Activated naive CD8-positive, alpha-beta T cell treated with anti-CD3 and anti-CD28 coated beads, Interleukin-2, amount 50 U/mL, for 24 hours (primary cell): ENCODE measurements at regions not wholly inside any gene's neighbourhood (a gene's known extent, or its start where the extent isn't known, plus 50 kb on each side); places are given as distances from the start of the nearest gene placed in this dataset.

Experiments
- ATAC-seq: fragments of 150-1000 bp; cut with Tn5 transposase; one replicate; pipeline ENCODE4 v1.10.0; 2021
- DNase-seq: peaks from one replicate; pipeline ENCODE4 v3.0.0; 2021
- H3K27ac Mint-ChIP-seq: one replicate; pipeline ENCODE4 v1.8.0; 2021; ENCODE audit warnings: mild to moderate bottlenecking, mixed read lengths
- H3K27me3 Mint-ChIP-seq: one replicate; pipeline ENCODE4 v1.8.0; 2021; ENCODE audit warnings: mixed read lengths
- H3K36me3 Mint-ChIP-seq: one replicate; pipeline ENCODE4 v1.8.0; 2021; ENCODE audit warnings: low read depth, mixed read lengths
- H3K4me1 Mint-ChIP-seq: one replicate; pipeline ENCODE4 v1.8.0; 2021; ENCODE audit warnings: mixed read lengths
- H3K4me3 Mint-ChIP-seq: one replicate; pipeline ENCODE4 v1.8.0; 2021; ENCODE audit warnings: mild to moderate bottlenecking, moderate library complexity, mixed read lengths
- H3K9me3 Mint-ChIP-seq: one replicate; pipeline ENCODE4 v1.8.0; 2021; ENCODE audit warnings: mixed read lengths

DNA sequence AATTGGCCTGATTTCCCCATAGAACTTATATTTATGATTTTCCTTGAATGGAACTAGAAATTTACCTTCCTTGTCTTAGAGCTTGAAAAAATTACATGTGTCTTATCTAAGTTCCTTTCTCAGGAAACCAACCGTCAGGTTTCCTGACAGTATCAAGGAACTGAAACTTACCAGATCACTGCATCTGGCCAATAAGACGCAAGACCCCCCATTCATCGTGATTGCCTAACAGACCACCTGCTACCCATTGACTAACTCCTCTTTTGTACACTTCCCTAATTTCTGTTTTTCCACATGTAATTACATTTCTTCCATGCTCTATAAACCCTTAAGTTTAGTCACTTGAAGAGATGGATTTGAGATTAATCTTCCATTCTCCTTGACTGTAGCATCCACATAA, 517.2 kb upstream of the CBLB start:
- Mint-ChIP-seq H3K9me3 (peaks cover 4% of the 10 kb centered on the region), H3K27me3 (peaks cover 3% of the 10 kb centered on the region), H3K27ac (no peak overlapping the region), H3K36me3 (no peaks in the 10 kb centered on the region), H3K4me1 (peaks cover 11% of the 10 kb centered on the region), H3K4me3 (no peak overlapping the region)
- no peak for DNase-seq
- ATAC-seq: no peak

DNA sequence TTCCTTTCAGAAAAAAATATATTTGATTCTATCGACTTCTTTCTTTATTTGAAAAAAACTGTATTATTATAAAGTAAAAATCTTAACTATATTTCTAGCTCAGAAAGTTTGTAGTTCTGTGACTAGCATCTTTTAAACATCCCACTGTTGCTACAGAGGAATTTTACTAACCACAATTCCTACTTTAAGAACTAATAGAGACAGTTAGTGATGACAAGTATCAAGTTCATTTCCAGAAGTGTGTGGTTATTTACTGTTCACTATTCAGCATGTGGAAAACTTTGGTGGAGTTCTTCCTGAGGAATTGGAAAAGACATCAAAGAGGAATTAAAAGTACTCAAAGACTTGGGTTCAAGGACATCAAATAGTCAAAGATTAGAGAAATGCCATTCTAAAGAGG, 524.1 kb upstream of the CBLB start:
- ATAC-seq: no peak
- Mint-ChIP-seq H3K27ac (no peak overlapping the region), H3K27me3 (peaks cover 3% of the 10 kb centered on the region), H3K4me1 (peaks cover 10% of the 10 kb centered on the region), H3K9me3 (peaks cover 9% of the 10 kb centered on the region), H3K36me3 (no peaks in the 10 kb centered on the region), H3K4me3 (no peak overlapping the region)
- no peak for DNase-seq

DNA sequence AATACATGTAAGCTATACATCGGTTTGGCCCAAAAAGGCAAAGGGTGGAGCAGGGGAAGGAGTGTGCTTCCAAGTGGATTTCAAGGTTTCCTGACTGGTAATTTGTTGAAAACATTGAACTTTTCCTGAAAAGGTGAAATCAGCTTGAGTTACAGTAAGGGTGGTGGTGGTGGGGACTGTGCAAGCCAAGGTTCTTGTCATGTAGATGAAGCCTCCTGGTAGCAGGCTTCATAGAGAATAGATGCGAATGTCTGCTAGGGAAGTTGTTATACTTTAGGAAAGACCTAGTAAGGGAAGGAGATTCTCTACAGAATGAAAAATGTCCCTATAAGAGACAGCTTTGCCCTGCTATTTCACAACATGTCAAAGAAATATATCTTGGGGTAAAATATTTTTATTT, 528.2 kb upstream of the CBLB start:
- Mint-ChIP-seq H3K4me3 (no peak overlapping the region), H3K36me3 (no peaks in the 10 kb centered on the region), H3K27me3 (no peaks in the 10 kb centered on the region), H3K27ac (no peak overlapping the region), H3K9me3 (peaks cover 9% of the 10 kb centered on the region), H3K4me1 (peaks cover 10% of the 10 kb centered on the region)
- ATAC-seq (no peak), DNase-seq (no peak)

DNA sequence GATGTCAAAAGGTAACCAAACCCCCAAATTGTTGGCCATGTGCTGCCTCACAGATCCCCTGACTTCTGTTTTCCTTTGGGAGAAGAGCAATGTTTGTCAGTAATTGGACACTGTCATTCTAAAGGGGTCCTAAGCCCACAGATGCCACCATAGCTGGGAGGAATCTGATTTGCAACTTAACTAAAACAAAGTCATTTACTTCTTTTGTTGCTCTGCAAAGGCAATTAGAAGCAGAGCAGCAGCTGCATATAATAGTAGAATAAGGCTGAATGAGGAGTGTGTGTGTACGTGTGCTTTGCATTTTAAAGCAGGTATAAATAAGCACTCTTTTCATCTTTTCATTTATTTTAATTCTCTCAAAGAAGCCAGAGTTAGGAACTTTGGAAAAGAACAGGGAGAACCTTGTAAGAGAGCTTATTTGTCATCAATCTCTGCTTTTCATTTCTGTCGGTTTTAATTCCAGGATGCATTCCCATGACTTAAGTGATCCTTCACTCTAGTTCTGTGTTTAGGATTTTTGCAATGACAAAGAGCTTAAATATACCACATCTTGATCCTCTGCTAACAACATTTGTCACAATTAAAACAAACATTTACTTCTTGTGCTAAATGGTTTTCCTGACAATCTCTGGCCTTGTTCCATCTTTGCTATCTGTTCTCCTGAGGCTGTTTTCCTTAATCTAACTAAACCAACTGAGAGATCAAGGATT, 530.2 kb upstream of the CBLB start:
- Mint-ChIP-seq H3K36me3 (no peaks in the 10 kb centered on the region), H3K9me3 (peaks cover 9% of the 10 kb centered on the region), H3K4me1 (peaks cover 10% of the 10 kb centered on the region), H3K27me3 (no peaks in the 10 kb centered on the region), H3K27ac (no peak overlapping the region), H3K4me3 (no peak overlapping the region)
- DNase-seq (no peak), ATAC-seq (no peak)

DNA sequence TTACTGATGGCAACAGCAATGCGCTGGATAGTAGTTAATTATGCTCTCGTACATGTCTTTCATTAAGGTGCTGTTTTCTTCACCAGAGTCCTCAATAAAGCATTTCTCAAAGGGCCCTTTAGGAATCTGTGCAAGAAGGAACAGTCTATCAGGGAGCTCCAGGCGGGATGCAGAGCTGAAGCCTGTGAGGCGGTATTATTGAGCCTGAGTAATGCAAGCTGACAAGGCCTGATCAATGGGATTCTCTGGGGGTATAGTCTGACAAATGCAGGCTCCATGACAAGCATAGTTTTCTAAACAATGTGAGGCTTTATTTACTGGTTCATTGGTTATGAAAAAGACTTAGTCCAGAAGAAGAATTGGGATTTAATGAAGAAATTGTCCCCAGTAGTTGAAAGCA, 530.9 kb upstream of the CBLB start:
- Mint-ChIP-seq H3K36me3 (no peaks in the 10 kb centered on the region), H3K4me1 (peaks cover 10% of the 10 kb centered on the region), H3K9me3 (peaks cover 10% of the 10 kb centered on the region), H3K4me3 (no peak overlapping the region), H3K27me3 (no peaks in the 10 kb centered on the region), H3K27ac (no peak overlapping the region)
- ATAC-seq (no peak), DNase-seq (no peak)

DNA sequence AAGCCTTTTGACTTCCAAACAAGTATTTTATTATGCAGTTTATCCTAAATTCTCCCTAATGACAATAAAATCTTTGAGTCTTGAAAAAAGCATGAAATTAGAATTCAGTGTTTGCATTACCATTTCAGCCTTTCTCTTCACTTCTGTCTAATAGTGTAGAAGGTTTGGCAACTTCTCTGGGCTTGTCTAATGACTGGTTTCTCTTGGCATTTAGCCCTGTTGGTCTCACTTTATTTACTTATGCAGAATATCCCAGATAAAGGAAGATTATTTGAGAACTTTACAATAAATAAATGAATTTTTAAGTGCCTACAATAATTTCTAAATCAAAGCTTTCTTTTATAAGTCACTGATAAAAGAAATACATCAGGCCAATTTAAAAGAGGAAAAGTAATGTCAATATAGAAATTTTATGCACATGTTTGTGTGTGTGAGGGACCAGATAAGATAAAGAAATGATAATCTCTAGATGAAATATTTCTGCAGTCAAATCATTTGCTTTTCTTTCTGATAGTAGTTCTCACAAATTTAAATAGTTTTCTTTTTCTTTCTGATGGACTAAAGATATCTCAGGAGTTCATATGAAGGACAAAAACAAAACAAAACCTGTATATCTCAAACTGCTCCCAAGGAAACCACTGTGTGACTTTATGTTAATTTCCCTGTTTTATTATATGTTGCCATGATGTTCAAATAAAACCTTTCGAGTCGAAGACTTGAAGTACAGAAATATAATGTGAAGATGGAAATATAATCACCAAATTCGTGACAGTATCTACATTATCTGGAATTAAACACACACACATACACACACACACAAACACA, 533.1 kb upstream of the CBLB start:
- H3K4me3 Mint-ChIP-seq: no peak overlapping the region
- H3K27me3 Mint-ChIP-seq: no peaks in the 10 kb centered on the region
- no peak for DNase-seq
- peaks cover 8% of the 10 kb centered on the region for H3K4me1 Mint-ChIP-seq
- H3K27ac Mint-ChIP-seq: no peak overlapping the region
- no peaks in the 10 kb centered on the region for H3K36me3 Mint-ChIP-seq
- ATAC-seq: no peak
- H3K9me3 Mint-ChIP-seq: peaks cover 5% of the 10 kb centered on the region

DNA sequence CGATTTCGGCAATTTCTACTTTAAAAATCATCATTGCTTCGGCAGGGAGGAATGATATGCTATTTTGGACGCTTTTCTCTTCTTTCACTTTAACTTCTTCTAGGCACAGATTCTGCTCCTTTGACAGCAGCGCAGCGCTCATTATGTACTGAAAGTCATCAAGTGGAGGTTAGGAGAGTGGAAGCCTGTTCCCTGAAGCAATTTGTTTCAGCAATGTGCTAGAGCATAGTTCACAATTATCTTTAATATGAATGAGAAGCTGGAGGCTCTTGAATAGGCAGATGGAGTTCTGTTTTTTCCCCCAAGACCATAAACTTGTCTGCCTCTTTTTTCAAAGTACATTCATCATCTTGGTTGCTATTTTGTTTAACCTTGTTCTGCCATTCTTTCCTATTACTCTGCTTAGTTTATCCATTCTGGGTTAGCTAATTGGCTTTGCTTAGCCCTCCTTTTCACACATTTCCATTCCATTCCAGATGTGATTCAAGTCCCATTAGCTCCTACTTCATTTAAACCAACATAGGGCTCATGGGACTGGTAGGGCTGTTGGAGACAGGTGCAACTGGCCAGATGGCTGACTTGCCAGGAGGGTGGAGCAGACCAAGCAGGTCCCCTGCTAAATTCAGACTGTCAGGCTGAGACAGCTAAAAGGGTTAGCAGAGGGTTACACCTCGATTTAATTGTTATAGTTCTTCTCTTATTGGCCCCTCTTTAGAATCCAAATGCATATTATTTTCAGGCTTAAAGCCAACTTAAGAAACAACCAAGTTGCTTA, 534.7 kb upstream of the CBLB start:
- DNase-seq: no peak
- Mint-ChIP-seq H3K27ac (no peak overlapping the region), H3K4me3 (no peak overlapping the region), H3K9me3 (peaks cover 5% of the 10 kb centered on the region), H3K4me1 (peaks cover 8% of the 10 kb centered on the region), H3K27me3 (no peaks in the 10 kb centered on the region), H3K36me3 (no peaks in the 10 kb centered on the region)
- ATAC-seq: no peak

DNA sequence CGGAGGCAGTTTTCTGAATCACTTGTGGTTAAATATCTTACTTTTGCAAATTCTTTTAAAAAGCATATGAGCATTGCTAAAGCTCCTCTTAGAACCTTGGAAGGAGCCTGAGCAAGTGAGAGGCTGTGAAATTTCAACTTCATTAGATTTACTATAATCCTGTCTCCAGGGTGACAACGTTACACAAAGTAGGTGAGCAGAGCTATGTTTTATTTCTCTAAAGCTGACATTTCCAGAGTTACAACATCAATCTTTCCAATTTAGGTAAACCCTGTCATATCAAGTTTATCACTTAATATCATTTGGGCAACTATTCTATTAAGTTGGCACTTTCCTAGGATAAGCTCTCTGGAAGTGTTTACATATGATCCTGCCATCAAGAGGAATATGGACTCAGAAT, 544.9 kb upstream of the CBLB start:
- DNase-seq (no peak), ATAC-seq (no peak)
- H3K4me1 Mint-ChIP-seq: peaks cover 10% of the 10 kb centered on the region
- peaks cover 20% of the 10 kb centered on the region for H3K9me3 Mint-ChIP-seq
- peaks cover 2% of the 10 kb centered on the region for H3K27me3 Mint-ChIP-seq
- peaks cover 10% of the 10 kb centered on the region for H3K36me3 Mint-ChIP-seq
- no peak overlapping the region for H3K4me3 Mint-ChIP-seq
- no peak overlapping the region for H3K27ac Mint-ChIP-seq

DNA sequence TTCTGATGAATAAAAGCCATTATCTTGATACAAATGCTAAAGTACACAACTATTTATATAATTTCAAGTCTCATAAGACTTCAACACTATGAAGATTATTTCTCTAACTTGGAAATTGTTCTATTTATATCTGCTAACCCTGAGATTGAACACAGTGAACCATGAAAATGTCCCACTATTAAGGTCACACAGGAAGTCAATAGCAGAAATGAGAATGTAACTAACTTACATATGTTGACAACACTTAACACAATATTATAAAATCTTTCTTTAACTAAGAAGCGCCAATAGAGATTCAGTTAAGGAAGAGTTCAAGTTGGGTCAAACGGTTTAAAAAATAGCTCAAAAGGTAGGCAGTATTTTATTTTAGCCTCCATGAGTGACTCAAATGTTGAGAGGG, 551.8 kb upstream of the CBLB start:
- peak overlapping the region; percentile 17 for H3K27ac Mint-ChIP-seq
- ATAC-seq (no peak), DNase-seq (no peak)
- no peak overlapping the region for H3K4me3 Mint-ChIP-seq
- peaks cover 17% of the 10 kb centered on the region for H3K36me3 Mint-ChIP-seq
- H3K9me3 Mint-ChIP-seq: peaks cover 21% of the 10 kb centered on the region
- H3K4me1 Mint-ChIP-seq: peaks cover 47% of the 10 kb centered on the region
- no peaks in the 10 kb centered on the region for H3K27me3 Mint-ChIP-seq

DNA sequence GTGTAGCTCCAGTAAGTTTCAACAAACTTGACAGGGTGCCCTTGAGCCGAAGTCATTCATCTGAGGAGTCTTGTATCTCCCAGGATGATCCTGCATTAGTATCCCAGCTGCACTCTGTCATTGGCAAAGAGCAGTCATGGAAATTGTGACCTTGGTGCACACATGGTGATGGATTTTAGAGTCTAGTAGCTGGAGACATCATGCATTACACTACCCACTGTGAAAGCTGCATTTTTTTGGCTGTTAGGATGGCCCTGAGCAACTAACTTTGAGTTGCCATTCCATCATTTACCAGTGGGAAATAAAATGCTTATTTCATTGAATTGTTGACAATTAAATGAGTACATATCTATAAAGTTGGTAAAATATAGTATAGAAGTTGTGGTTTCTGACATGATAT, 552.6 kb upstream of the CBLB start:
- peaks cover 21% of the 10 kb centered on the region for H3K9me3 Mint-ChIP-seq
- H3K27ac Mint-ChIP-seq: peak overlapping the region; percentile 78
- no peaks in the 10 kb centered on the region for H3K27me3 Mint-ChIP-seq
- ATAC-seq: no peak
- no peak overlapping the region for H3K4me3 Mint-ChIP-seq
- DNase-seq: no peak
- H3K36me3 Mint-ChIP-seq: peaks cover 22% of the 10 kb centered on the region
- H3K4me1 Mint-ChIP-seq: peaks cover 54% of the 10 kb centered on the region

DNA sequence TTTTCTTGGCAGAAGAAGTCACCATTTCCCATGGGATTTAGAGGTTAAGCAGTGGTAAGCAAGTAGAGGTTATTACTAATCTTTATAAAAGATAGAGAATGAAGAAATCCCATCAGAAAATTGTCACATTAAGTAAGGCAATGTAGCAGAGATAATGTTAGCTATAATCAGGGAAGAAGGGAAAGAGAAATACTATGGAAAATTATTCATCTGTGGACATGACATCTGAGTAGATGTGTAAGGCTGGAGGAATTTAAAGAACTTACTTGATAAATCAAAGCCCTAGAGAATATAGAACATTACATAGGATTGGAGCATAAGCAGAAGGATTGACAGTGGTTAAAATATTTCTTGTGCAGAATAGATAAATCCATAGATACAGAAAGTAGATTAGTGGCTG, 553.1 kb upstream of the CBLB start:
- H3K9me3 Mint-ChIP-seq: peaks cover 21% of the 10 kb centered on the region
- peaks cover 22% of the 10 kb centered on the region for H3K36me3 Mint-ChIP-seq
- peak overlapping the region; percentile 78 for H3K27ac Mint-ChIP-seq
- H3K27me3 Mint-ChIP-seq: no peaks in the 10 kb centered on the region
- no peak overlapping the region for H3K4me3 Mint-ChIP-seq
- H3K4me1 Mint-ChIP-seq: peaks cover 54% of the 10 kb centered on the region
- ATAC-seq (no peak), DNase-seq (no peak)

DNA sequence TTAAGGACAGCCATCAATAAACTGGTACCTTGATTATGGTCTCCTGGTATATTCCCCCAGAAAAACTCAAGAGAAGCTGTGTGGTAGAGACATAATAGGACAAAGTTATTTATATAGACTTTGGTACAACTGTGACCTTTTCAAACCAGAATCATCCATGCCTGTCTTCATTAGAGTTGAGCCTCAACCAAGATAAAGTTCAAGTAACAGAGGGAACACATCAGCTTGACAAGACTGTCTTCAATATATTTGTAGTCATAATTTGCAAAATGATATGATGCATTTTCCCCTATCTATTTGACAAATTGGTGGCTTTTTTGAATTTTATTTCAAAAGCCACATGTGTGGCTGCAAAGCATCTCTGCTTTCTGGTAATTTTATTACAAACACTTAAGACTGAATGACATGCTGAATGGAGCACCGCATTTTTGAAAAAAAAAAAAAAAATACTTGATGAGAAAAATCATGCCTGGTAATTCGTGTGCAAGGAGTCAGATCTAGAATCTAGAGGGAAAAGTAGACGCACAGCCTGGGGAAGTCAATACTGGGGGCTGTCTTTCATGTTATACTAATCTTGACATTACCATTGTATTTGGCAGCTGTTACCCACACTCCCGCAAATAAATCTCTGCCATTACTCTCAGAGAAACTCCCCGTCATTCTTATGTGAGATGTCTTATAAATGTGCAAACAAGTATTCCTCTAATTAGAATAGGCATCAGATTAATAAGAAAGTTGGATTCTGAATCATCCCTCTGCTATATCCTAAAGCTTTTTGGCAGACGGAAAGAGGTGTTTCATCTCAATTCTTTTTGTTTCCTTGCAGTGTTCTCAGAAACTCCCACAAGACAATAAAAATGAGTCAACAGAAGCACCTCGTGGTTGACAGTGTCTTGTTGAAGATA, 554.8 kb upstream of the CBLB start:
- Mint-ChIP-seq H3K4me1 (peaks cover 71% of the 10 kb centered on the region), H3K9me3 (peaks cover 28% of the 10 kb centered on the region), H3K36me3 (peaks cover 26% of the 10 kb centered on the region), H3K27me3 (no peaks in the 10 kb centered on the region), H3K27ac (peak overlapping the region; percentile 94), H3K4me3 (peak overlapping the region; percentile 16)
- DNase-seq (peak; percentile 11), ATAC-seq (peak; percentile 80)

DNA sequence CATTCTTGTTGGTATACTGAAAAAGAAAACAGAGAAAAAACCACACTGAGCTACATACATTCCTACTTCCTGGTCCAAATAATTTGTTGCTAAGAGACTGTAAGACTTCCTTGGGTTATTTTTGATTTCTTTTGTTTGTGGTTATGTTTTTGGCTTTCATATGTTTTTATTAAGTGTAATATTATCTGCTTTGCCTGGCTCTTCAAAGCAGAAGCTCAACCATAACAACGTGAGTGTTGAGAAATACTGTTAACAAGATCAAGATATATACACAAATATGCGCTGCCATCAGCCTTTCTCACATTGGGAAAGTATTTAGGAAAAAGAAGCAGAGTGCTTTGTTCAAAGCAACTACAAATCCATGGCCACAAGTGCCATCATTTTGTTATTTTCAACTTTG, 556.2 kb upstream of the CBLB start:
- no peak for ATAC-seq
- Mint-ChIP-seq H3K4me1 (peaks cover 83% of the 10 kb centered on the region), H3K27me3 (no peaks in the 10 kb centered on the region), H3K4me3 (no peak overlapping the region), H3K36me3 (peaks cover 30% of the 10 kb centered on the region), H3K9me3 (peaks cover 33% of the 10 kb centered on the region), H3K27ac (peak overlapping the region; percentile 94)
- DNase-seq: no peak

DNA sequence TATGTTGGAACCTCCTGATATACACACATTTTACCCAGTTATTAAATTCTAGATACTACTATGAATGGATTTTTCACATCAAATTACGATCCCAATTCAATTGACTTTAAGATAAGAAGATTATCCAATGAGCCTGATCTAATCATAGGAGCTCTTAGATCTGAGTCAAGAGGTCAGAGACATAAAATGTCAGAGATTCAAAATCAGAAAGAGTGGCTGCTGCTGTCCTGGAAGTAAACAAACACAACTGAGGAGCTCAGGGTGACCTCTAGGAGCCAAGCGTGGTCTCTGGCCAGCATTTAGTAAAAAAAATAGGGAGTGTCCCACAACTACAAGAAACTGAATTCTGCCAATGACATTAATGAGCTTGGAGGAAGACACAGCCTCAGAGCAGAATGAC, 557.1 kb upstream of the CBLB start:
- H3K36me3 Mint-ChIP-seq: peaks cover 28% of the 10 kb centered on the region
- peak overlapping the region; percentile 94 for H3K27ac Mint-ChIP-seq
- peaks cover 30% of the 10 kb centered on the region for H3K9me3 Mint-ChIP-seq
- no peak for DNase-seq
- peak overlapping the region; percentile 3 for H3K4me3 Mint-ChIP-seq
- peaks cover 79% of the 10 kb centered on the region for H3K4me1 Mint-ChIP-seq
- H3K27me3 Mint-ChIP-seq: no peaks in the 10 kb centered on the region
- ATAC-seq: no peak
